ENCODE measurements at regions not wholly inside any gene's neighbourhood (a gene's known extent, or its start where the extent isn't known, plus 50 kb on each side); places are given as distances from the start of the nearest gene placed in this dataset.

DNA sequence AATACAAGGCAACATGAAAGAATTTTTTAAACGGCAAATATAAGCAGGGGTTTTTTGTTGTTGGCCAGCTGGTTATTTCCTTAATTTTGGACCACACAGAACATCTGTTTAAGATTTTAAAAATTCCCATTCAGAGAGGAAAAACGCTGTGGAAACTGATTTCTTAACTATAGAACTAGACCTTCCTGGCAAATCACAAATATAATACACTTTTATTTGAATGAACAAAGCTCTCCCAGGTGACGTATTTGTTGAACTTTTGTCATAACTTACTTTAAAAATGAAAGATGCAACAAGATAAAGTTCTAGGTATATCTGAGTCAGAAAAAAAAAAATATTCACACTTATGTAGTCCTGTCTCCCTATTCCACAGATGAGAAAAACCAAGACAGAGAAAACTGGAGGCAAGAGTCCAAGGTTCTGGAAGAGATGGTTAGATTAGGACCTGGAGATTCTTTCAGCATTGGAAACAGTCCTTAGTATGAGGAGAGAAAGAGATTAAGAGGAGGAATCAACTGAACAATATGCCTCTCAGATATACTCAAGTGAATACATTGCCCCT is 269.1 kb downstream of the NEBL start:
- no peaks in the 10 kb centered on the region for H3K27me3 Mint-ChIP-seq (ENCODE audit: low read depth)
- DNase-seq (ENCODE audit: low spot score), result no peak
- ChIA-PET POLR2A (no interaction called here), CTCF (no interaction called here)
- no peaks in the 10 kb centered on the region for H3K9me3 Mint-ChIP-seq
- no peaks in the 10 kb centered on the region for H3K36me3 Mint-ChIP-seq
- H3K27ac Mint-ChIP-seq, result no peak overlapping the region; the same call in 1 of the 2 replicates
- ATAC-seq, result no peak
- no peak for TF ChIP-seq SMAD4 (CRISPR knock-in tag; IDR thresholded peaks at IDR 0.05)
- TF ChIP-seq, protein P1, sequence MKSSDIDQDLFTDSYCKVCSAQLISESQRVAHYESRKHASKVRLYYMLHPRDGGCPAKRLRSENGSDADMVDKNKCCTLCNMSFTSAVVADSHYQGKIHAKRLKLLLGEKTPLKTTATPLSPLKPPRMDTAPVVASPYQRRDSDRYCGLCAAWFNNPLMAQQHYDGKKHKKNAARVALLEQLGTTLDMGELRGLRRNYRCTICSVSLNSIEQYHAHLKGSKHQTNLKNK (CRISPR knock-in tag; IDR thresholded peaks at IDR 0.05), result no peak
- no peak for TF ChIP-seq CREB1 (CRISPR knock-in tag; IDR thresholded peaks at IDR 0.05)
- TF ChIP-seq GRHL2 (CRISPR knock-in tag; IDR thresholded peaks at IDR 0.05; ENCODE audit: insufficient replicate concordance, severe bottlenecking), result no peak
- TF ChIP-seq, protein P2, sequence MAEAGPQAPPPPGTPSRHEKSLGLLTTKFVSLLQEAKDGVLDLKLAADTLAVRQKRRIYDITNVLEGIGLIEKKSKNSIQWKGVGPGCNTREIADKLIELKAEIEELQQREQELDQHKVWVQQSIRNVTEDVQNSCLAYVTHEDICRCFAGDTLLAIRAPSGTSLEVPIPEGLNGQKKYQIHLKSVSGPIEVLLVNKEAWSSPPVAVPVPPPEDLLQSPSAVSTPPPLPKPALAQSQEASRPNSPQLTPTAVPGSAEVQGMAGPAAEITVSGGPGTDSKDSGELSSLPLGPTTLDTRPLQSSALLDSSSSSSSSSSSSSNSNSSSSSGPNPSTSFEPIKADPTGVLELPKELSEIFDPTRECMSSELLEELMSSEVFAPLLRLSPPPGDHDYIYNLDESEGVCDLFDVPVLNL (CRISPR knock-in tag; IDR thresholded peaks at IDR 0.05; ENCODE audit: borderline replicate concordance, low read depth), result no peak
- TF ChIP-seq FOXK1 (CRISPR knock-in tag; IDR thresholded peaks at IDR 0.05), result no peak
- TF ChIP-seq ZNF138 (CRISPR knock-in tag; conservative IDR thresholded peaks at IDR 0.05), result no peak
- TF ChIP-seq, protein P3, sequence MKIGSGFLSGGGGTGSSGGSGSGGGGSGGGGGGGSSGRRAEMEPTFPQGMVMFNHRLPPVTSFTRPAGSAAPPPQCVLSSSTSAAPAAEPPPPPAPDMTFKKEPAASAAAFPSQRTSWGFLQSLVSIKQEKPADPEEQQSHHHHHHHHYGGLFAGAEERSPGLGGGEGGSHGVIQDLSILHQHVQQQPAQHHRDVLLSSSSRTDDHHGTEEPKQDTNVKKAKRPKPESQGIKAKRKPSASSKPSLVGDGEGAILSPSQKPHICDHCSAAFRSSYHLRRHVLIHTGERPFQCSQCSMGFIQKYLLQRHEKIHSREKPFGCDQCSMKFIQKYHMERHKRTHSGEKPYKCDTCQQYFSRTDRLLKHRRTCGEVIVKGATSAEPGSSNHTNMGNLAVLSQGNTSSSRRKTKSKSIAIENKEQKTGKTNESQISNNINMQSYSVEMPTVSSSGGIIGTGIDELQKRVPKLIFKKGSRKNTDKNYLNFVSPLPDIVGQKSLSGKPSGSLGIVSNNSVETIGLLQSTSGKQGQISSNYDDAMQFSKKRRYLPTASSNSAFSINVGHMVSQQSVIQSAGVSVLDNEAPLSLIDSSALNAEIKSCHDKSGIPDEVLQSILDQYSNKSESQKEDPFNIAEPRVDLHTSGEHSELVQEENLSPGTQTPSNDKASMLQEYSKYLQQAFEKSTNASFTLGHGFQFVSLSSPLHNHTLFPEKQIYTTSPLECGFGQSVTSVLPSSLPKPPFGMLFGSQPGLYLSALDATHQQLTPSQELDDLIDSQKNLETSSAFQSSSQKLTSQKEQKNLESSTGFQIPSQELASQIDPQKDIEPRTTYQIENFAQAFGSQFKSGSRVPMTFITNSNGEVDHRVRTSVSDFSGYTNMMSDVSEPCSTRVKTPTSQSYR (CRISPR knock-in tag; IDR thresholded peaks at IDR 0.05), result no peak
- no peak for TF ChIP-seq OVOL2 (CRISPR knock-in tag; IDR thresholded peaks at IDR 0.05; ENCODE audit: borderline replicate concordance)
- no peak for TF ChIP-seq CREM (CRISPR knock-in tag; IDR thresholded peaks at IDR 0.05)
- TF ChIP-seq, protein P4, sequence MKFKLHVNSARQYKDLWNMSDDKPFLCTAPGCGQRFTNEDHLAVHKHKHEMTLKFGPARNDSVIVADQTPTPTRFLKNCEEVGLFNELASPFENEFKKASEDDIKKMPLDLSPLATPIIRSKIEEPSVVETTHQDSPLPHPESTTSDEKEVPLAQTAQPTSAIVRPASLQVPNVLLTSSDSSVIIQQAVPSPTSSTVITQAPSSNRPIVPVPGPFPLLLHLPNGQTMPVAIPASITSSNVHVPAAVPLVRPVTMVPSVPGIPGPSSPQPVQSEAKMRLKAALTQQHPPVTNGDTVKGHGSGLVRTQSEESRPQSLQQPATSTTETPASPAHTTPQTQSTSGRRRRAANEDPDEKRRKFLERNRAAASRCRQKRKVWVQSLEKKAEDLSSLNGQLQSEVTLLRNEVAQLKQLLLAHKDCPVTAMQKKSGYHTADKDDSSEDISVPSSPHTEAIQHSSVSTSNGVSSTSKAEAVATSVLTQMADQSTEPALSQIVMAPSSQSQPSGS (CRISPR knock-in tag; IDR thresholded peaks at IDR 0.05; ENCODE audit: borderline replicate concordance, low read depth), result no peak
- no peak for TF ChIP-seq KAT7 (CRISPR knock-in tag; IDR thresholded peaks at IDR 0.05; ENCODE audit: borderline replicate concordance)
- TF ChIP-seq TEAD4 (CRISPR knock-in tag; IDR thresholded peaks at IDR 0.05), result no peak
- TF ChIP-seq RELA (CRISPR knock-in tag; IDR thresholded peaks at IDR 0.05; ENCODE audit: borderline replicate concordance), result no peak
- no peak for TF ChIP-seq CBFB (CRISPR knock-in tag; IDR thresholded peaks at IDR 0.05; ENCODE audit: low read depth)
- no peak for TF ChIP-seq ZNF232 (CRISPR knock-in tag; IDR thresholded peaks at IDR 0.05)
- H3K4me3 Mint-ChIP-seq, result no peak overlapping the region
- peaks cover 17% of the 10 kb centered on the region for H3K4me1 Mint-ChIP-seq

DNA sequence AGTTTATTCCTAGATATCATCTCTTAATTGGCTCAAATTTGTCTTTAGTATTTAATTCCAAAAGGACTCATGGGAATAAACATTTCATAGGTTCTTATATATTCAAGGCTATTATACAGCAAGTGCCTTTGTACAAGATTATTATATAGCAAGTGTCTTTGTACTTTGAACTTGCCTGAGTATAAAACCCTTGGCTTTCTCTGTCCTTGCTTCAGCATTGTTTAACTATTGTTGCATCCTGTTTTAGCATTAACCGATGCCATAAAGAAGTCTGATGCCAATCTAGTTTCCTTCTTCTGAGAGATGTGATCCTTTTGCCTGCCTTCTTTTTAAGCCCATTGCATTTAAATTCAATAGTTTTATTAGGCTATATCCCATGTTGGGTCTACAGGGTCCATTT is 270.0 kb downstream of the NEBL start:
- H3K4me1 Mint-ChIP-seq, result peaks cover 16% of the 10 kb centered on the region
- H3K27me3 Mint-ChIP-seq (ENCODE audit: low read depth), result no peaks in the 10 kb centered on the region
- no peaks in the 10 kb centered on the region for H3K9me3 Mint-ChIP-seq
- no peak overlapping the region for H3K27ac Mint-ChIP-seq
- POLR2A ChIA-PET, result no interaction called here
- H3K36me3 Mint-ChIP-seq, result no peaks in the 10 kb centered on the region
- ATAC-seq, result no peak
- no peak overlapping the region for H3K4me3 Mint-ChIP-seq
- no peak for DNase-seq (ENCODE audit: low spot score)
- CTCF ChIA-PET, result no interaction called here
- TF ChIP-seq, protein P5, sequence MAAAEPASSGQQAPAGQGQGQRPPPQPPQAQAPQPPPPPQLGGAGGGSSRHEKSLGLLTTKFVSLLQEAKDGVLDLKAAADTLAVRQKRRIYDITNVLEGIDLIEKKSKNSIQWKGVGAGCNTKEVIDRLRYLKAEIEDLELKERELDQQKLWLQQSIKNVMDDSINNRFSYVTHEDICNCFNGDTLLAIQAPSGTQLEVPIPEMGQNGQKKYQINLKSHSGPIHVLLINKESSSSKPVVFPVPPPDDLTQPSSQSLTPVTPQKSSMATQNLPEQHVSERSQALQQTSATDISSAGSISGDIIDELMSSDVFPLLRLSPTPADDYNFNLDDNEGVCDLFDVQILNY (CRISPR knock-in tag; IDR thresholded peaks at IDR 0.05), result no peak
- TF ChIP-seq TP53 (CRISPR knock-in tag; IDR thresholded peaks at IDR 0.05), result no peak
- TF ChIP-seq FOXJ3 (CRISPR knock-in tag; IDR thresholded peaks at IDR 0.05; ENCODE audit: borderline replicate concordance), result no peak
- TF ChIP-seq, protein P6, sequence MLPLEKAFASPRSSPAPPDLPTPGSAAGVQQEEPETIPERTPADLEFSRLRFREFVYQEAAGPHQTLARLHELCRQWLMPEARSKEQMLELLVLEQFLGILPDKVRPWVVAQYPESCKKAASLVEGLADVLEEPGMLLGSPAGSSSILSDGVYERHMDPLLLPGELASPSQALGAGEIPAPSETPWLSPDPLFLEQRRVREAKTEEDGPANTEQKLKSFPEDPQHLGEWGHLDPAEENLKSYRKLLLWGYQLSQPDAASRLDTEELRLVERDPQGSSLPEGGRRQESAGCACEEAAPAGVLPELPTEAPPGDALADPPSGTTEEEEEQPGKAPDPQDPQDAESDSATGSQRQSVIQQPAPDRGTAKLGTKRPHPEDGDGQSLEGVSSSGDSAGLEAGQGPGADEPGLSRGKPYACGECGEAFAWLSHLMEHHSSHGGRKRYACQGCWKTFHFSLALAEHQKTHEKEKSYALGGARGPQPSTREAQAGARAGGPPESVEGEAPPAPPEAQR (CRISPR knock-in tag; IDR thresholded peaks at IDR 0.05), result no peak
- TF ChIP-seq, protein P7, sequence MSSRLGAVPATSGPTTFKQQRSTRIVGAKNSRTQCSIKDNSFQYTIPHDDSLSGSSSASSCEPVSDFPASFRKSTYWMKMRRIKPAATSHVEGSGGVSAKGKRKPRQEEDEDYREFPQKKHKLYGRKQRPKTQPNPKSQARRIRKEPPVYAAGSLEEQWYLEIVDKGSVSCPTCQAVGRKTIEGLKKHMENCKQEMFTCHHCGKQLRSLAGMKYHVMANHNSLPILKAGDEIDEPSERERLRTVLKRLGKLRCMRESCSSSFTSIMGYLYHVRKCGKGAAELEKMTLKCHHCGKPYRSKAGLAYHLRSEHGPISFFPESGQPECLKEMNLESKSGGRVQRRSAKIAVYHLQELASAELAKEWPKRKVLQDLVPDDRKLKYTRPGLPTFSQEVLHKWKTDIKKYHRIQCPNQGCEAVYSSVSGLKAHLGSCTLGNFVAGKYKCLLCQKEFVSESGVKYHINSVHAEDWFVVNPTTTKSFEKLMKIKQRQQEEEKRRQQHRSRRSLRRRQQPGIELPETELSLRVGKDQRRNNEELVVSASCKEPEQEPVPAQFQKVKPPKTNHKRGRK (CRISPR knock-in tag; IDR thresholded peaks at IDR 0.05; ENCODE audit: borderline replicate concordance), result no peak
- TF ChIP-seq ATF1 (CRISPR knock-in tag; IDR thresholded peaks at IDR 0.05), result no peak
- TF ChIP-seq, protein P8, sequence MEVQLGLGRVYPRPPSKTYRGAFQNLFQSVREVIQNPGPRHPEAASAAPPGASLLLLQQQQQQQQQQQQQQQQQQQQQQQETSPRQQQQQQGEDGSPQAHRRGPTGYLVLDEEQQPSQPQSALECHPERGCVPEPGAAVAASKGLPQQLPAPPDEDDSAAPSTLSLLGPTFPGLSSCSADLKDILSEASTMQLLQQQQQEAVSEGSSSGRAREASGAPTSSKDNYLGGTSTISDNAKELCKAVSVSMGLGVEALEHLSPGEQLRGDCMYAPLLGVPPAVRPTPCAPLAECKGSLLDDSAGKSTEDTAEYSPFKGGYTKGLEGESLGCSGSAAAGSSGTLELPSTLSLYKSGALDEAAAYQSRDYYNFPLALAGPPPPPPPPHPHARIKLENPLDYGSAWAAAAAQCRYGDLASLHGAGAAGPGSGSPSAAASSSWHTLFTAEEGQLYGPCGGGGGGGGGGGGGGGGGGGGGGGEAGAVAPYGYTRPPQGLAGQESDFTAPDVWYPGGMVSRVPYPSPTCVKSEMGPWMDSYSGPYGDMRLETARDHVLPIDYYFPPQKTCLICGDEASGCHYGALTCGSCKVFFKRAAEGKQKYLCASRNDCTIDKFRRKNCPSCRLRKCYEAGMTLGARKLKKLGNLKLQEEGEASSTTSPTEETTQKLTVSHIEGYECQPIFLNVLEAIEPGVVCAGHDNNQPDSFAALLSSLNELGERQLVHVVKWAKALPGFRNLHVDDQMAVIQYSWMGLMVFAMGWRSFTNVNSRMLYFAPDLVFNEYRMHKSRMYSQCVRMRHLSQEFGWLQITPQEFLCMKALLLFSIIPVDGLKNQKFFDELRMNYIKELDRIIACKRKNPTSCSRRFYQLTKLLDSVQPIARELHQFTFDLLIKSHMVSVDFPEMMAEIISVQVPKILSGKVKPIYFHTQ (CRISPR knock-in tag; IDR thresholded peaks at IDR 0.05), result no peak

Data from WTC11 (cell line).